Nephron progenitor cell (in vitro differentiated cells): ENCODE measurements at regions not wholly inside any gene's neighbourhood (a gene's known extent, or its start where the extent isn't known, plus 50 kb on each side); places are given as distances from the start of the nearest gene placed in this dataset.
"Not testable (repeated sequence)": the region's sequence is repeated elsewhere in the genome, so short reads cannot be mapped to it uniquely, and the experiment has no call there.

Experiments
- DNase-seq: peaks from one replicate; pipeline ENCODE4 v3.0.0; 2021
- H3K27ac Mint-ChIP-seq: 2 replicates; pipeline ENCODE4 v1.8.0; 2021; ENCODE audit warnings: mild to moderate bottlenecking, moderate library complexity, mixed read lengths
- H3K27me3 Mint-ChIP-seq: 2 replicates; pipeline ENCODE4 v1.8.0; 2021; ENCODE audit warnings: mild to moderate bottlenecking, low read depth, mixed read lengths; ENCODE audit not compliant: poor library complexity
- H3K36me3 Mint-ChIP-seq: 2 replicates; pipeline ENCODE4 v1.8.0; 2021; ENCODE audit warnings: low read depth, mixed read lengths
- H3K4me1 Mint-ChIP-seq: 2 replicates; pipeline ENCODE4 v1.8.0; 2021; ENCODE audit warnings: mixed read lengths
- H3K4me3 Mint-ChIP-seq: 2 replicates; pipeline ENCODE4 v1.8.0; 2021; ENCODE audit warnings: mild to moderate bottlenecking, moderate library complexity, mixed read lengths
- H3K9me3 Mint-ChIP-seq: 2 replicates; pipeline ENCODE4 v1.8.0; 2021; ENCODE audit warnings: mild to moderate bottlenecking, moderate library complexity, mixed read lengths

DNA sequence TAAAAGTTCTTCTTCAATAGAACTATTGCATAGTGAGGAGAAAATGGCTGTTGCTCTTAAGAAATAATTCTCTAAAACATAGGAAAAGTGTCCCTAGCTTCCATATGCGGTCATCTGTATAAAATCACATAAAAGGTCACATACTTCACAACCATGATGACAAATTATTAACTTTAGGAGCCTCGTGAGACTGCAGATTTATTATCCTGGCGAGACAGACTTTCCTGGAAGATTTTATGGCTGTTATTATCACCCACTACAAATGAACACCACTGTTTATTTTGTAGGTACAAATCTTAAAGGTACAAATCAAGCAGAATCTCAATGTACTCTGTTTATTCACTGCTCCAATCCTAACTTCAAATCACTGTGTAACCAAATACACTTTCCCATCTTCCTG lies 55.0 kb upstream of the AGAP4 start:
- H3K36me3 Mint-ChIP-seq, H3K4me1 Mint-ChIP-seq, H3K27ac Mint-ChIP-seq, DNase-seq, H3K27me3 Mint-ChIP-seq, H3K9me3 Mint-ChIP-seq, H3K4me3 Mint-ChIP-seq: not testable (repeated sequence)

DNA sequence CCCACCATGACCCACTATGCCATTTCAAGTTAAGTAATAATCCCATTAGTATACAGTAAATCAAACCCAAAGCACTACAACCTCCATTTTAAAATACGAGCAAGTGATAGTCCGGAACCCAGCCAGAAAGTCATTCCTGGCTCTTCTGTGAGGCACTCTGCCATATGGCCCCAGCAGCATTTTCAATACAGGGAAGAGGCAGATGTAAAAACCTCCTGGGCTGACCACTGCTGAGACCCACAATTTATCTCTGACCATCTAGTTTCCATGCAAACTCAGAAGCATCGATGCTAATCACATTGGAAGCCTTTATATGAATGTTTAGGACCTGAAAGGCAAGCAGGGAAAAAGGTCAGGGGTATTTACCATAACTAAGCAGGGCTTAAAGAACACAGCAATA lies 56.3 kb upstream of the AGAP4 start:
- H3K4me1 Mint-ChIP-seq, H3K27ac Mint-ChIP-seq, DNase-seq, H3K9me3 Mint-ChIP-seq, H3K27me3 Mint-ChIP-seq, H3K36me3 Mint-ChIP-seq, H3K4me3 Mint-ChIP-seq: not testable (repeated sequence)

DNA sequence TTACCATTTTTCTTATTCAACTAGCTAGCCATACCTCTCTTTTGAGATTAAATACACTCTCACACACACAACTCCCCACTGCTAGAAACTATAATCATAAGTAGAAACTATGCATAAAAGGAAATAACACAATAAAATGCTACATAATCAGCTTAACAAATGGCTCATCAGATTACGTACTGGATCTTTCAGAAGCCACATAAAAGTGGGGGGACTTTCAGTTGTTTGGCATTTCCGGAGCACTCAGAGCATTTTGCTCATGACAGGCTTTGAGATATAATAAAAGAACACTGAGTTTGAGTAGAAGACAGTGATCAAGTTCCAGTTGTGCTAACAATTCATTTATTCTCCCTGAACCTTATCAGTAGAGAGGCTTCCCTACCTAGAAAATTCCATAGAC lies 56.8 kb upstream of the AGAP4 start:
- H3K36me3 Mint-ChIP-seq, H3K4me1 Mint-ChIP-seq, H3K4me3 Mint-ChIP-seq, H3K27ac Mint-ChIP-seq, DNase-seq, H3K27me3 Mint-ChIP-seq, H3K9me3 Mint-ChIP-seq: not testable (repeated sequence)

DNA sequence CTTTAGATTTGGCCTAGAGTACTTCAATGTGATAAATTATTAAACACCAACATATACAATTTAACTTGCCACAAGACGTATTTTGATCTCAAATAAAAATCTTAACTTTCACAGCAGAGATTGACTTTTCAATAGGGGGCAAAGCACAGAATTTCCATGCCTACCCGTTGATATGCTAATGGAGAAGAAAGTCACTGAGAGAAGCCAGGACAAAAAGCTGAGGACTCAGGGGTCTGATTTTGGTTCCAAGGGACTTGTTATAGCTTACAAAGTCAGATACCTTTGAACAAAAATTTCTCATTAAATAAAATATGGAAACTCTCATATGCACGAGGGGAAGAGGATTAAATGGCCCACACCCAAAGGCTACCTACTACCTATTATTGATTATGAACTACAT lies 59.1 kb upstream of the TIMM23 start:
- H3K4me3 Mint-ChIP-seq, H3K9me3 Mint-ChIP-seq, H3K27me3 Mint-ChIP-seq, DNase-seq, H3K27ac Mint-ChIP-seq, H3K4me1 Mint-ChIP-seq: not testable (repeated sequence)
- peaks cover 35% of the 10 kb centered on the region for H3K36me3 Mint-ChIP-seq

DNA sequence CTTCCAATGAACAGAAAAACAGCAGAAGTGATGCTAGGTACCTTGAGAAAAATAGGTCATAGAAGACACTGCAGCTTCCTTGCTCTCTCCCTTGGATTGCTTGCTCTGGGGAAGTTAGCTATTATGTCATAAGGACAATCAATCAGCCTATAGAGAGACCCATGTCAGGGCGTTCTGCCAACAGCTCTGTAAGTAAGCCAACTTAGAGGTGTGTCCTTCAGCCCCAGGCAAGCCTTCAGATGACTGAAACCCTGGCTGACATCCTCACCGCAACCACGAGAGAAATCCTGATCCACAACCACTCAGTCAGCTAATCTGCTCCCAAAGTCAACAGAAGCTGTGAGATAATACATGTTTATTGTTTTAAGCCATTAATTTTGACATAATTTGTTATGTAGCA lies 57.5 kb upstream of the TIMM23 start:
- H3K27ac Mint-ChIP-seq: not testable (repeated sequence)

DNA sequence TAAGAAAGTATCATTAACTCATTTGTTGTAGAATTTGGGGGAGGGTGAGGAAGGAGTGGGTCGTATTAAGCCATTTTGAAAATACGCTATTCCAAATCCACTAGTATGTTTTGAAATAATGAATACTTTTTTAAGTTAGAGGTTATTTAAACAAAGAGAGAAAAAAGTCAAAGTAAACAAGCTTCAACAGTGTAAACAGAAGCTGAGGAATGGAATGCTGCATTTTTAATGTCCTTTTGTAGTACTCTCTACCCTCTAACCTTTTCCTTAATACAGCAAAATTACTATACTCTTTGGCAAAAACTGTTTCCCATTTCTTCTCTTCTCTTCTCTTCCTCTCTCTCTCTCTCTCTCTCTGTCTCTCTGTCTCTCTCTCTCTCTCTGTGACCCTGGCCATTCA lies 56.7 kb upstream of the TIMM23 start:
- DNase-seq, H3K27ac Mint-ChIP-seq, H3K9me3 Mint-ChIP-seq, H3K4me3 Mint-ChIP-seq, H3K4me1 Mint-ChIP-seq, H3K27me3 Mint-ChIP-seq: not testable (repeated sequence)
- H3K36me3 Mint-ChIP-seq: peaks cover 39% of the 10 kb centered on the region

More for the DNA sequence above, 57.5 kb upstream of the TIMM23 start:
- peaks cover 38% of the 10 kb centered on the region for H3K36me3 Mint-ChIP-seq
- not testable (repeated sequence) for H3K4me1 Mint-ChIP-seq, DNase-seq, H3K4me3 Mint-ChIP-seq, H3K27me3 Mint-ChIP-seq, H3K9me3 Mint-ChIP-seq

DNA sequence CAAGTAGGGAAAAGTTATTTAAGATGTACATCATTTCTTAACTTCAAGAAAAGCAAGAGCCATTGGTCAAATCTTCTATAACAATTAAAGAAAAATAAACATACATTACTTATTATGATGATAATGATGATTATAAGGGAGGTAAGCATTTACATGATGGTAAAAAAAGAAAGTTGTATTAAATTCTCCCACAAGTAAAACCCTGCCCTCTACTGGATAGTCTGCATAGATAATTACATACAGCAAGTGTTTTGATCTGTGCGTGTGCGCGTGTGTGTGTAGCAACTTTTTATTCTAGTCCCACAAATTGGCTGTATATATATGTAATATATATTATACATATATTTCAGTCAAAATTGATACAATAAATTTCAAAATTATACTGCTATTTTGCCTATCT lies 51.4 kb upstream of the TIMM23 start:
- H3K27ac Mint-ChIP-seq, H3K4me1 Mint-ChIP-seq: not testable (repeated sequence)
- peaks cover 11% of the 10 kb centered on the region for H3K9me3 Mint-ChIP-seq

More for the DNA sequence above, 51.4 kb upstream of the TIMM23 start:
- DNase-seq, H3K27me3 Mint-ChIP-seq, H3K4me3 Mint-ChIP-seq: not testable (repeated sequence)
- H3K36me3 Mint-ChIP-seq: peaks cover 54% of the 10 kb centered on the region
